ENCODE measurements at regions not wholly inside any gene's neighbourhood (a gene's known extent, or its start where the extent isn't known, plus 50 kb on each side); places are given as distances from the start of the nearest gene placed in this dataset.

DNA sequence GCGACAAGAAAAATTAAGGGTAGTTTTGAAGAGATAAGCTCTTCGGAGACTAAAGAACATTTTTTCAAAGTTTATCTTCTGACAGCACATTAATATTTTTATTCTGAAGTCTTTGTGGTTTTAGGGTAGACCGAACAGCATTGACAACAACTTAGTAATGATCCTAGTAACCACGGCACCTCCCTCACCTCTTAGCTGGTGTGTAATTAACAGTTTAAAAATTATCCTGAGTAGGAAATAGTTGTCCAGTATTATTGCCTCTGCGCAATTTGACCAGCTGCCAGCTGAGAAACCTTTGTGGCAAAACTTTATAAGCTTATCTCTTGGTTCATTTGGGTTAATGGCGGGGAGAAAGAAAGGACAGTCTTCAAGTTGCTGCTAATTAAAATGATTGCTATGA, 213.6 kb downstream of the CBLL2 start:
- no peak overlapping the region for H3K27ac ChIP-seq
- TF ChIP-seq POLR2AphosphoS5 (IDR thresholded peaks at IDR 0.05): no peak
- TF ChIP-seq POLR2A (IDR thresholded peaks at IDR 0.05): no peak
- TF ChIP-seq, protein P1, sequence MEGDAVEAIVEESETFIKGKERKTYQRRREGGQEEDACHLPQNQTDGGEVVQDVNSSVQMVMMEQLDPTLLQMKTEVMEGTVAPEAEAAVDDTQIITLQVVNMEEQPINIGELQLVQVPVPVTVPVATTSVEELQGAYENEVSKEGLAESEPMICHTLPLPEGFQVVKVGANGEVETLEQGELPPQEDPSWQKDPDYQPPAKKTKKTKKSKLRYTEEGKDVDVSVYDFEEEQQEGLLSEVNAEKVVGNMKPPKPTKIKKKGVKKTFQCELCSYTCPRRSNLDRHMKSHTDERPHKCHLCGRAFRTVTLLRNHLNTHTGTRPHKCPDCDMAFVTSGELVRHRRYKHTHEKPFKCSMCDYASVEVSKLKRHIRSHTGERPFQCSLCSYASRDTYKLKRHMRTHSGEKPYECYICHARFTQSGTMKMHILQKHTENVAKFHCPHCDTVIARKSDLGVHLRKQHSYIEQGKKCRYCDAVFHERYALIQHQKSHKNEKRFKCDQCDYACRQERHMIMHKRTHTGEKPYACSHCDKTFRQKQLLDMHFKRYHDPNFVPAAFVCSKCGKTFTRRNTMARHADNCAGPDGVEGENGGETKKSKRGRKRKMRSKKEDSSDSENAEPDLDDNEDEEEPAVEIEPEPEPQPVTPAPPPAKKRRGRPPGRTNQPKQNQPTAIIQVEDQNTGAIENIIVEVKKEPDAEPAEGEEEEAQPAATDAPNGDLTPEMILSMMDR (IDR thresholded peaks at IDR 0.05): no peak
- DNase-seq (ENCODE audit: low spot score): no peak
- H3K4me1 ChIP-seq (replicated peaks): no peaks in the 10 kb centered on the region
- 64% methylated on average over 6 of the region's 6 CpGs for WGBS
- no peaks in the 10 kb centered on the region for H3K27me3 ChIP-seq (replicated peaks; ENCODE audit: insufficient read depth)
- no peaks in the 10 kb centered on the region for H3K36me3 ChIP-seq
- no peaks in the 10 kb centered on the region for H3K9me3 ChIP-seq
- H3K4me3 ChIP-seq: no peak overlapping the region
- intact Hi-C loops (cut with DNase I): no loop called here

DNA sequence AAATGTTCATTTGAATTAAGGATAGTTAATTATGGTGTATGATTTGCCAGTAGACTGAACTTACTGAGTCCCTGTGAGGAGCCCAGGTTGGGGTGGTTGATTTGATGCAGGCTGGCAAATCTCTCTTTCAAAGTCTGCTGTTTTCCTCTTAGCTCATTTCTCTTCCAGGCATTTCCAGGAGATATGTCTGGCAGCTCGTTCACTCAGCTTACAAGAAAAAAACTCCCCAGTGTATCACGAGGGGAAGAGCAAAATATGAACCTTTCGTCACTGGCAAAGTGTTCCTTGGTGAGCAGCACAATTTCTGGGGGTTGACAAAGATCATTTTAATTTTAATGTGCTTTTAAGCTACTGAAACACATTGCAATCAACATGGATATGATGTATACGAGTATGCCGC, 244.2 kb downstream of the CBLL2 start:
- Histone ChIP-seq H3K27me3 (replicated peaks; ENCODE audit: insufficient read depth) (no peaks in the 10 kb centered on the region), H3K9me3 (no peaks in the 10 kb centered on the region), H3K4me1 (replicated peaks) (no peaks in the 10 kb centered on the region), H3K36me3 (no peaks in the 10 kb centered on the region), H3K27ac (no peak overlapping the region), H3K4me3 (no peak overlapping the region)
- TF ChIP-seq POLR2AphosphoS5 (IDR thresholded peaks at IDR 0.05) (no peak), POLR2A (IDR thresholded peaks at IDR 0.05) (no peak)
- TF ChIP-seq, protein P1 (IDR thresholded peaks at IDR 0.05): no peak
- WGBS: 76% methylated on average over 5 of the region's 5 CpGs
- intact Hi-C loops (cut with DNase I): no loop called here
- DNase-seq (ENCODE audit: low spot score): no peak

DNA sequence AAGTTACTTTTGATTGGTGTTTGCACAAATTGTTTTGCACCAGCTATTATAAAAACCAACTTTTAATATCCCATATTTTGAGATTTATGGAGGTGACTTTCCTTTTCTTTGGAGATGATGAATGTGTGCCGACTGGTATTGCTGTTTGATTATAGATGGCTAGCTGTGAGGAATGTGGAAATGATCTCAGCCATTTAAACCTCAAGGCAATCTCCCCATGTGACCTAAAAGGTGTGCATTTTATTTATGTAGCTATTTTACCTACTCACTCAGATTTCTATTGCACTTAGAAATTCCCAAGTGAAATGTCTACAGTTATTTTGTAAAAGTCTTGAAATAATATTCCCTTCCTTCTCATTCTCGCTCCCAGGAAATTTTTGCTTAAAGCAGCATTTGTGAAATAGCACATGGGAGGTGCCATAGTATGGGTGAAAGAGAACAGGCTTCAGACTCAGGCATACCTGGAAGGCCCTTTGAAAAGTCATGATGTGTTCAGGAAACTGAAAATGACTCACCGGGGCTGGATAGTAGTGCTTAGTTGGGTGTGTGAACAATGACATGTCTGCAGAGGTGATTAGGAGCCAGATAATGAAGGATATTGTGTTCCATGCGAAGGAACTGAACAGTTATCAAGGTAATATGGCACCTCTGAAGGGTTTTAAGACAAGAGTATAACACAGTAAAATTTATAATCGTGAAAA, 247.6 kb downstream of the CBLL2 start:
- Histone ChIP-seq H3K4me3 (no peak overlapping the region), H3K27me3 (replicated peaks; ENCODE audit: insufficient read depth) (no peaks in the 10 kb centered on the region), H3K9me3 (no peaks in the 10 kb centered on the region), H3K27ac (no peak overlapping the region), H3K36me3 (no peaks in the 10 kb centered on the region), H3K4me1 (replicated peaks) (no peaks in the 10 kb centered on the region)
- no peak for DNase-seq (ENCODE audit: low spot score)
- intact Hi-C loops (cut with DNase I): no loop called here
- TF ChIP-seq POLR2AphosphoS5 (IDR thresholded peaks at IDR 0.05) (no peak), POLR2A (IDR thresholded peaks at IDR 0.05) (no peak)
- TF ChIP-seq, protein P1 (IDR thresholded peaks at IDR 0.05): no peak
- WGBS: 85% methylated on average over 4 of the region's 5 CpGs

DNA sequence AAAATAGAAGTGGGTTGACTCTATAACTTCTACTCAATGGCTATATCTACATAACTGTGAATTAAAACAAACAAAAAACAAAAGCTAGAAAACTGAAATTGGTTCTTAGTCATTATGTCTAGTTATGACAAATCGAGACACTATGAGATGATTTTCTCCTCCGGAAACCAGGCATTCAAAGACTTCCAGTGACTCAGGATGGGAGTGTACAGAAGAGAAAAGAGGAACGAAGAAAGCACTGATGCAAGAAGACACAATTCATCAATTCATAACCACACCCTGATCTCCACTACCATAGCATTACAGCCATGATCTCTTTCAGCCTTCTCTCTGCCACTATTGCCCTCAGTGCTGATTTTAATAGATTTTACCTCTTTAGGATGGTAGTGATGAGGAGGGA, 253.6 kb downstream of the CBLL2 start:
- Histone ChIP-seq H3K4me3 (no peak overlapping the region), H3K36me3 (no peaks in the 10 kb centered on the region), H3K4me1 (replicated peaks) (no peaks in the 10 kb centered on the region), H3K9me3 (no peaks in the 10 kb centered on the region), H3K27me3 (replicated peaks; ENCODE audit: insufficient read depth) (no peaks in the 10 kb centered on the region), H3K27ac (no peak overlapping the region)
- intact Hi-C loops (cut with DNase I): no loop called here
- WGBS: 93% methylated on average over 3 of the region's 3 CpGs
- no peak for DNase-seq (ENCODE audit: low spot score)
- TF ChIP-seq, protein P1 (IDR thresholded peaks at IDR 0.05): no peak
- TF ChIP-seq POLR2A (IDR thresholded peaks at IDR 0.05) (no peak), POLR2AphosphoS5 (IDR thresholded peaks at IDR 0.05) (no peak)

DNA sequence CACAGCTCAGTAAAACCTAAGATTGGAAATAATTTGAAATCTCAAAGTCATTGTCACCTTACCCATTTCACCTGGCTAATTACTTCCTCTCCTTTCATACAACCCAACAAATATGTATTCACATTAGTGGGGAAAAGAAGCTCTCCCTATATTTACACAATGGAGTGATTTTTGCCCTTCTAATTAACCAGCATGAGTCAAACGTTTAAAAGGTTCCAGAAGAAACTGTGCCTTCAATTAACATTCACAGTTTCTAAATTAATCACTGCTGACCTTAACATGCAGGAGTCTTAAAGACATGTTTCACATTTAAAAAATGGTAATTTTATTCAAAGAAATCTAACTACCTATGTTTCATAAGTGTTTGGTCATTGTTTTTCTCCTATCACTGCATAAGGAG, 254.6 kb downstream of the CBLL2 start:
- H3K9me3 ChIP-seq: no peaks in the 10 kb centered on the region
- TF ChIP-seq POLR2A (IDR thresholded peaks at IDR 0.05) (no peak), POLR2AphosphoS5 (IDR thresholded peaks at IDR 0.05) (no peak)
- no peak for DNase-seq (ENCODE audit: low spot score)
- H3K27ac ChIP-seq: no peak overlapping the region
- intact Hi-C loops (cut with DNase I): no loop called here
- 33% methylated on average over 1 of the region's 1 CpG for WGBS
- no peaks in the 10 kb centered on the region for H3K36me3 ChIP-seq
- no peak overlapping the region for H3K4me3 ChIP-seq
- H3K4me1 ChIP-seq (replicated peaks): no peaks in the 10 kb centered on the region
- H3K27me3 ChIP-seq (replicated peaks; ENCODE audit: insufficient read depth): no peaks in the 10 kb centered on the region

Data from prostate gland (tissue), 2 donors.